Panc1 (cell line): ENCODE measurements at regions not wholly inside any gene's neighbourhood (a gene's known extent, or its start where the extent isn't known, plus 50 kb on each side); places are given as distances from the start of the nearest gene placed in this dataset.

Source experiments
- POLR2AphosphoS5 ChIP-seq: IDR thresholded peaks from 2 replicates; pipeline ENCODE4 v1.6.1; 2012; ENCODE audit warnings: mild to moderate bottlenecking, low read depth, low read length, moderate library complexity
- TF ChIP-seq, protein P1 (sequence below): fragments of 450-650 bp; IDR thresholded peaks from 2 replicates; pipeline ENCODE4 v1.5.1; 2017; ENCODE audit warnings: mild to moderate bottlenecking
- TF ChIP-seq, protein P2 (sequence below), 2 experiments: IDR thresholded peaks; 2 replicates each; pipeline ENCODE4 v1.6.1; 2011 to 2012; ENCODE audit warnings: low read depth in 2 of 2, control low read depth in 1 of 2, low read length in 1 of 2, mild to moderate bottlenecking in 1 of 2, moderate library complexity in 1 of 2; ENCODE audit not compliant: insufficient read depth in 1 of 2

- TF ChIP-seq, protein P1, sequence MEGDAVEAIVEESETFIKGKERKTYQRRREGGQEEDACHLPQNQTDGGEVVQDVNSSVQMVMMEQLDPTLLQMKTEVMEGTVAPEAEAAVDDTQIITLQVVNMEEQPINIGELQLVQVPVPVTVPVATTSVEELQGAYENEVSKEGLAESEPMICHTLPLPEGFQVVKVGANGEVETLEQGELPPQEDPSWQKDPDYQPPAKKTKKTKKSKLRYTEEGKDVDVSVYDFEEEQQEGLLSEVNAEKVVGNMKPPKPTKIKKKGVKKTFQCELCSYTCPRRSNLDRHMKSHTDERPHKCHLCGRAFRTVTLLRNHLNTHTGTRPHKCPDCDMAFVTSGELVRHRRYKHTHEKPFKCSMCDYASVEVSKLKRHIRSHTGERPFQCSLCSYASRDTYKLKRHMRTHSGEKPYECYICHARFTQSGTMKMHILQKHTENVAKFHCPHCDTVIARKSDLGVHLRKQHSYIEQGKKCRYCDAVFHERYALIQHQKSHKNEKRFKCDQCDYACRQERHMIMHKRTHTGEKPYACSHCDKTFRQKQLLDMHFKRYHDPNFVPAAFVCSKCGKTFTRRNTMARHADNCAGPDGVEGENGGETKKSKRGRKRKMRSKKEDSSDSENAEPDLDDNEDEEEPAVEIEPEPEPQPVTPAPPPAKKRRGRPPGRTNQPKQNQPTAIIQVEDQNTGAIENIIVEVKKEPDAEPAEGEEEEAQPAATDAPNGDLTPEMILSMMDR: no peak
- TF ChIP-seq, protein P2, sequence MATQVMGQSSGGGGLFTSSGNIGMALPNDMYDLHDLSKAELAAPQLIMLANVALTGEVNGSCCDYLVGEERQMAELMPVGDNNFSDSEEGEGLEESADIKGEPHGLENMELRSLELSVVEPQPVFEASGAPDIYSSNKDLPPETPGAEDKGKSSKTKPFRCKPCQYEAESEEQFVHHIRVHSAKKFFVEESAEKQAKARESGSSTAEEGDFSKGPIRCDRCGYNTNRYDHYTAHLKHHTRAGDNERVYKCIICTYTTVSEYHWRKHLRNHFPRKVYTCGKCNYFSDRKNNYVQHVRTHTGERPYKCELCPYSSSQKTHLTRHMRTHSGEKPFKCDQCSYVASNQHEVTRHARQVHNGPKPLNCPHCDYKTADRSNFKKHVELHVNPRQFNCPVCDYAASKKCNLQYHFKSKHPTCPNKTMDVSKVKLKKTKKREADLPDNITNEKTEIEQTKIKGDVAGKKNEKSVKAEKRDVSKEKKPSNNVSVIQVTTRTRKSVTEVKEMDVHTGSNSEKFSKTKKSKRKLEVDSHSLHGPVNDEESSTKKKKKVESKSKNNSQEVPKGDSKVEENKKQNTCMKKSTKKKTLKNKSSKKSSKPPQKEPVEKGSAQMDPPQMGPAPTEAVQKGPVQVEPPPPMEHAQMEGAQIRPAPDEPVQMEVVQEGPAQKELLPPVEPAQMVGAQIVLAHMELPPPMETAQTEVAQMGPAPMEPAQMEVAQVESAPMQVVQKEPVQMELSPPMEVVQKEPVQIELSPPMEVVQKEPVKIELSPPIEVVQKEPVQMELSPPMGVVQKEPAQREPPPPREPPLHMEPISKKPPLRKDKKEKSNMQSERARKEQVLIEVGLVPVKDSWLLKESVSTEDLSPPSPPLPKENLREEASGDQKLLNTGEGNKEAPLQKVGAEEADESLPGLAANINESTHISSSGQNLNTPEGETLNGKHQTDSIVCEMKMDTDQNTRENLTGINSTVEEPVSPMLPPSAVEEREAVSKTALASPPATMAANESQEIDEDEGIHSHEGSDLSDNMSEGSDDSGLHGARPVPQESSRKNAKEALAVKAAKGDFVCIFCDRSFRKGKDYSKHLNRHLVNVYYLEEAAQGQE (IDR thresholded peaks at IDR 0.05; ENCODE audit: insufficient read depth in 1 of 2, low read depth in 2 of 2, low read length in 1 of 2): no peak
- no peak for TF ChIP-seq POLR2AphosphoS5
Measured at GRCh38 chr12:40586823-40587222, 105.4 kb upstream of the CNTN1 start.
